Gastroesophageal sphincter (tissue), 4 donors: ENCODE measurements at regions not wholly inside any gene's neighbourhood (a gene's known extent, or its start where the extent isn't known, plus 50 kb on each side); places are given as distances from the start of the nearest gene placed in this dataset.

Experiments
- ATAC-seq: fragments of 150-250 bp; one replicate; pipeline ENCODE4 v1.9.1; 2016; ENCODE audit warnings: mild to moderate bottlenecking, moderate library complexity
- H3K27ac ChIP-seq, 4 donors: fragments of 200-600 bp; sonication (generic) in 3 of 4; 1 replicate in 3 of 4; 2 replicates in 1 of 4; pipeline ENCODE4 v1.5.1; 2016 to 2019
- H3K27me3 ChIP-seq: fragments of 200-600 bp; sonication (generic); one replicate; pipeline ENCODE4 v1.5.1; 2019
- H3K36me3 ChIP-seq, 2 donors: fragments of 200-600 bp; sonication (generic); one replicate each; pipeline ENCODE4 v1.5.1; 2019; ENCODE audit warnings: control low read depth in 1 of 2
- H3K4me1 ChIP-seq, 3 donors: fragments of 200-600 bp; sonication (generic); 1 replicate in 2 of 3; 2 replicates in 1 of 3; pipeline ENCODE4 v1.5.1; 2016 to 2019; ENCODE audit warnings: control low read depth in 2 of 3
- H3K4me3 ChIP-seq, 2 donors: fragments of 200-600 bp; sonication (generic); one replicate each; pipeline ENCODE4 v1.5.1; 2019; ENCODE audit warnings: mild to moderate bottlenecking in 1 of 2, moderate library complexity in 1 of 2
- H3K9me3 ChIP-seq, 3 donors: fragments of 200-600 bp; sonication (generic); one replicate each; pipeline ENCODE4 v1.5.1; 2017 to 2019; ENCODE audit warnings: control low read depth in 2 of 3
- EP300 ChIP-seq: sonication (generic); formaldehyde crosslinking; IDR thresholded peaks from one replicate; pipeline ENCODE4 v1.6.1; 2017; ENCODE audit warnings: antibody characterized with exemption, mild to moderate bottlenecking
- POLR2A ChIP-seq, 2 donors: fragments of 450-650 bp; IDR thresholded peaks; one replicate each; pipeline ENCODE4 v1.6.1; 2017; ENCODE audit warnings: antibody characterized with exemption in 2 of 2, mild to moderate bottlenecking in 2 of 2, moderate library complexity in 1 of 2
- POLR2AphosphoS5 ChIP-seq: sonication (generic); formaldehyde crosslinking; IDR thresholded peaks from one replicate; pipeline ENCODE4 v1.6.1; 2017; ENCODE audit warnings: antibody characterized with exemption
- WGBS, 2 donors: methylation state at CpG; one replicate each; pipeline ENCODE4 v1.1.5; 2018; ENCODE audit warnings: low coverage in 1 of 2; 5-methylcytosine and 5-hydroxymethylcytosine counted together
- TF ChIP-seq, protein P1 (sequence below), 4 experiments: fragments of 200-600 bp in 2 of 4; fragments of 450-650 bp in 2 of 4; sonication (generic) in 1 of 4; IDR thresholded peaks; one replicate each; pipeline ENCODE4 v1.5.1; 2017 to 2019; ENCODE audit warnings: antibody characterized with exemption in 4 of 4, mild to moderate bottlenecking in 2 of 4, moderate library complexity in 2 of 4

DNA sequence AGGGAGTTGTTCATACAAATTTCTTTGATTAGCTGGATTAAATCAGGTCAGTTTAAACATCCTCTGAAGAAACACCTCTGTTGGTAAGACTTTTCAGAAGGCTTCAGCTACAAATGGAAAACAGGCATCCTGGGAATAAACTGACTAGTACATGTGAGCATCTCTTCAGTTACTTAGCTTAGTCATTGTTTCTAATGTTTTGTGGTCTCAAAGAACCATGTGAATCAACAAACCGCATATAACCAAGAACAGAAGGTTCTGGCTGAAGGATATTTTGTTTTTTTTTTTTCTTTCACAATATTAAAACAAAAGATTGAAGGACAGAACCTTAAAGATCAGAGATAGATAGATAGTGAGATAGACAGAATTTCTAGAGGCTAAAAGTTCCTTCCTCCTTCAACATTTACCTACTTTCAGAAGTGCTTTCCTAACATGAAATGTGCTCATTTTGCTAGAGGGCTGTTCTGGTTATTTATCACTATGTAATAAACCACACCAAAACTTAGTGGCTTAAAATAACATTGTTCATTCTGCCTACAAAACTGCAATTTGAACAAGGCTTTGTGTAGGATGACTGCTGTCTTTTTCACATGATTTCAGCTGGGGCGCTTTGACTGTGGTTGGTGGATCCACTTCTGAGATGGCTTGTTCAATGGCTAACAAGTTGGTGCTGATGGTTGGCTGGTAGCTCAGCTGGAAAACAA lies 119.8 kb upstream of the PTGFR start:
- Histone ChIP-seq H3K4me3 (no peak overlapping the region), H3K27ac (no peak overlapping the region), H3K27me3 (no peaks in the 10 kb centered on the region), H3K36me3 (no peaks in the 10 kb centered on the region), H3K9me3 (no peaks in the 10 kb centered on the region), H3K4me1 (no peaks in the 10 kb centered on the region)
- TF ChIP-seq, protein P1, sequence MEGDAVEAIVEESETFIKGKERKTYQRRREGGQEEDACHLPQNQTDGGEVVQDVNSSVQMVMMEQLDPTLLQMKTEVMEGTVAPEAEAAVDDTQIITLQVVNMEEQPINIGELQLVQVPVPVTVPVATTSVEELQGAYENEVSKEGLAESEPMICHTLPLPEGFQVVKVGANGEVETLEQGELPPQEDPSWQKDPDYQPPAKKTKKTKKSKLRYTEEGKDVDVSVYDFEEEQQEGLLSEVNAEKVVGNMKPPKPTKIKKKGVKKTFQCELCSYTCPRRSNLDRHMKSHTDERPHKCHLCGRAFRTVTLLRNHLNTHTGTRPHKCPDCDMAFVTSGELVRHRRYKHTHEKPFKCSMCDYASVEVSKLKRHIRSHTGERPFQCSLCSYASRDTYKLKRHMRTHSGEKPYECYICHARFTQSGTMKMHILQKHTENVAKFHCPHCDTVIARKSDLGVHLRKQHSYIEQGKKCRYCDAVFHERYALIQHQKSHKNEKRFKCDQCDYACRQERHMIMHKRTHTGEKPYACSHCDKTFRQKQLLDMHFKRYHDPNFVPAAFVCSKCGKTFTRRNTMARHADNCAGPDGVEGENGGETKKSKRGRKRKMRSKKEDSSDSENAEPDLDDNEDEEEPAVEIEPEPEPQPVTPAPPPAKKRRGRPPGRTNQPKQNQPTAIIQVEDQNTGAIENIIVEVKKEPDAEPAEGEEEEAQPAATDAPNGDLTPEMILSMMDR (IDR thresholded peaks at IDR 0.05): no peak
- TF ChIP-seq POLR2AphosphoS5: no peak
- TF ChIP-seq EP300: no peak
- TF ChIP-seq POLR2A (IDR thresholded peaks at IDR 0.05): no peak
- no peak for ATAC-seq
- WGBS, 2 donors: 62 to 100% methylated on average over 1 to 2 of the region's 2 CpGs

DNA sequence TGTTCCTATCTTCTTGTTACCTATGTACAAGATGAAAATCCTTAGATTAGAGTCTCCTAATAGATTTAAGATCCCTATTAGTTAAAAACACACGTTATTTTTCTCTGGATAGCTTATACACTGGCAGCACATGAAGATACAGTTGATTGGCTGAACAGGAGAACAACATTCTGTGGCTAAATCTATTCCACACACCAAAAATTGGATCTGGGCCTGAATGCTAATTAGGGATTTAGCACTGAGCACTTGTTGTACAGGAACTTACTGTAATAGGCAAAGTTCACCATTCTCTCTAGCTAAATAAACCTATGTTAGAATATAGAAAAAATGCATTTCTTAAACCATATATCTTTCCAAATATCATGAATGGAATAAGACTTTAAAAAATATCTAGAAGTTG lies 117.1 kb upstream of the PTGFR start:
- 64 to 70% methylated on average over 1 of the region's 1 CpG for WGBS, 2 donors
- TF ChIP-seq EP300: no peak
- no peak for TF ChIP-seq POLR2A (IDR thresholded peaks at IDR 0.05)
- TF ChIP-seq POLR2AphosphoS5: no peak
- TF ChIP-seq, protein P1 (IDR thresholded peaks at IDR 0.05): no peak
- no peak overlapping the region for H3K4me3 ChIP-seq

DNA sequence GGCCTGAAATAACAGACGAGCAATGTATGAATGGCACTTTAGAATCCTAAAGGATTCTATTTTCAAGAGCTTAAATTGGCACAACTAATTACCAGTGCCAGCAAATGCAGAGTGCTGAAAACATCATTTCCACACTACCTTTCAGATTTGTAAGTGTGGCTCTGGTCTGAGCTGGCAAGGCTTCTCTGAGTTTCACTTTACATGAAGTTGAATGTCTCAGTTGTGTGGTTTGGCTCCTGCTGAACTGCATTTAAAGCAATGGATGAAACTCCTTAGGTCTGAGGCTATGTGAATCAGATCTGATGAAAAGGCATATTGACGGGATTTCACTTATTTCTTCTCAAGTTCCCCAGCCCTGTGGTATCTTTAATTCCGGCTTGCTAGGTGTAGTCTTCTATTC lies 114.8 kb upstream of the PTGFR start:
- Histone ChIP-seq H3K4me1 (no peaks in the 10 kb centered on the region), H3K27ac (no peak overlapping the region), H3K9me3 (no peaks in the 10 kb centered on the region), H3K4me3 (no peak overlapping the region), H3K27me3 (no peaks in the 10 kb centered on the region), H3K36me3 (no peaks in the 10 kb centered on the region)
- TF ChIP-seq EP300 (no peak), POLR2AphosphoS5 (no peak), POLR2A (IDR thresholded peaks at IDR 0.05) (no peak)
- TF ChIP-seq, protein P1 (IDR thresholded peaks at IDR 0.05): no peak
- 81 to 85% methylated on average over 3 of the region's 3 CpGs for WGBS, 2 donors
- no peak for ATAC-seq

More for the DNA sequence above, 117.1 kb upstream of the PTGFR start:
- no peaks in the 10 kb centered on the region for H3K9me3 ChIP-seq
- no peak overlapping the region for H3K27ac ChIP-seq
- no peaks in the 10 kb centered on the region for H3K27me3 ChIP-seq
- ATAC-seq: no peak
- no peaks in the 10 kb centered on the region for H3K4me1 ChIP-seq
- no peaks in the 10 kb centered on the region for H3K36me3 ChIP-seq

GRCh38 chr1:78377356-78377928 lies 113.3 kb upstream of the PTGFR start:
- no peaks in the 10 kb centered on the region for H3K36me3 ChIP-seq
- TF ChIP-seq, protein P1 (IDR thresholded peaks at IDR 0.05): no peak
- TF ChIP-seq POLR2A (IDR thresholded peaks at IDR 0.05) (no peak), EP300 (no peak), POLR2AphosphoS5 (no peak)
- H3K4me3 ChIP-seq: no peak overlapping the region
- no peak for ATAC-seq
- H3K27ac ChIP-seq: no peak overlapping the region
- no peaks in the 10 kb centered on the region for H3K9me3 ChIP-seq
- H3K4me1 ChIP-seq: no peaks in the 10 kb centered on the region
- H3K27me3 ChIP-seq: no peaks in the 10 kb centered on the region

GRCh38 chr1:78383923-78384322 lies 106.9 kb upstream of the PTGFR start:
- no peaks in the 10 kb centered on the region for H3K9me3 ChIP-seq
- H3K27me3 ChIP-seq: no peaks in the 10 kb centered on the region
- ATAC-seq: no peak
- TF ChIP-seq, protein P1 (IDR thresholded peaks at IDR 0.05): no peak
- TF ChIP-seq POLR2A (IDR thresholded peaks at IDR 0.05) (no peak), EP300 (no peak), POLR2AphosphoS5 (no peak)
- H3K4me1 ChIP-seq: peaks cover 0 to 10% (median 0%) of the 10 kb centered on the region in 3 donors
- H3K27ac ChIP-seq: no peak overlapping the region
- no peaks in the 10 kb centered on the region for H3K36me3 ChIP-seq
- WGBS, 2 donors: 20 to 32% methylated on average over 1 of the region's 1 CpG
- no peak overlapping the region for H3K4me3 ChIP-seq
